Endothelial cell of umbilical vein (primary cell): ENCODE measurements at regions not wholly inside any gene's neighbourhood (a gene's known extent, or its start where the extent isn't known, plus 50 kb on each side); places are given as distances from the start of the nearest gene placed in this dataset.
A peak's percentile ranks its signal among the peaks of the same experiment; 100 is the strongest.

Experiments used
- BruUV-seq: library from RNA; stranded (reverse); fragments of 400-500 nt; replicated peaks from 2 replicates; lab custom pipeline; 2021; lab: Mats Ljungman, UMichigan
- CTCF ChIA-PET: fragments of 300-600, 350-600 bp; sonication (Branson Sonifier 250); formaldehyde crosslinking; loops from one replicate; lab custom pipeline; 2021; ENCODE audit warnings: antibody characterized with exemption, inconsistent platforms; lab: Charles Lee
- POLR2A ChIA-PET: fragments of 300-600, 350-600 bp; sonication (Branson Sonifier 250); formaldehyde crosslinking; loops from one replicate; lab custom pipeline; 2021; ENCODE audit warnings: antibody characterized with exemption, inconsistent platforms; lab: Charles Lee
- DNase-seq: peaks from one replicate; pipeline ENCODE4 v3.0.0-alpha.2; 2011; ENCODE audit warnings: low read depth, low spot score
- FAIRE-seq: peaks from 2 replicates; lab custom pipeline; 2011; peaks lifted over from hg19 to GRCh38; lab: Jason Lieb, UNC
- H2AFZ ChIP-seq: 2 replicates; pipeline ENCODE4 v1.6.0; 2012; ENCODE audit warnings: low read depth, low read length, control low read depth, inconsistent platforms
- H3K27ac ChIP-seq: 2 replicates; pipeline ENCODE4 v1.5.1; 2011; ENCODE audit warnings: low read depth, mild to moderate bottlenecking, control low read depth, low read length, moderate library complexity; ENCODE audit not compliant: insufficient read depth
- H3K27me3 ChIP-seq, 2 experiments: 2 replicates each; pipeline versions ENCODE4 v1.6.0 to v1.6.1; 2011; ENCODE audit warnings: low read length in 2 of 2, mixed read lengths in 1 of 2; ENCODE audit not compliant: control insufficient read depth in 2 of 2, insufficient read depth in 2 of 2
- H3K36me3 ChIP-seq, 2 experiments: 2 replicates in 1 of 2; 3 replicates in 1 of 2; pipeline ENCODE4 v1.5.1; 2011; ENCODE audit warnings: low read length in 2 of 2, mild to moderate bottlenecking in 1 of 2, moderate library complexity in 1 of 2; ENCODE audit not compliant: control insufficient read depth in 2 of 2, insufficient read depth in 2 of 2; ENCODE audit errors: extremely low read depth in 1 of 2
- H3K4me1 ChIP-seq: 3 replicates; pipeline ENCODE4 v1.5.1; 2011; ENCODE audit warnings: mild to moderate bottlenecking, low read length; ENCODE audit not compliant: control insufficient read depth, insufficient read depth; ENCODE audit errors: extremely low read depth
- H3K4me2 ChIP-seq: 2 replicates; pipeline ENCODE4 v1.6.1; 2011; ENCODE audit warnings: low read length, control low read depth, mixed read lengths; ENCODE audit not compliant: insufficient read depth
- H3K4me3 ChIP-seq, 3 experiments: fragments of 200-600 bp in 1 of 3; sonication (generic), shearing (Covaris generic) in 1 of 3; replicated peaks in 1 of 3; 2 replicates each; pipeline ENCODE4 v1.5.1; 2011 to 2016; ENCODE audit warnings: control low read depth in 3 of 3, low read length in 3 of 3, mild to moderate bottlenecking in 2 of 3, inconsistent platforms in 1 of 3, low read depth in 1 of 3, moderate library complexity in 1 of 3; ENCODE audit not compliant: insufficient read depth in 1 of 3
- H3K79me2 ChIP-seq: 2 replicates; pipeline ENCODE4 v1.6.0; 2012; ENCODE audit warnings: low read length, inconsistent platforms; ENCODE audit not compliant: control insufficient read depth, insufficient read depth
- H3K9ac ChIP-seq: replicated peaks from 2 replicates; pipeline ENCODE3; 2011; ENCODE audit warnings: low read length, control low read depth; ENCODE audit not compliant: insufficient read depth; ENCODE audit errors: extremely low read depth
- H3K9me1 ChIP-seq: replicated peaks from 3 replicates; pipeline ENCODE4 v1.6.0; 2011; ENCODE audit warnings: mild to moderate bottlenecking, low read length; ENCODE audit not compliant: control insufficient read depth, insufficient read depth; ENCODE audit errors: extremely low read depth
- H3K9me3 ChIP-seq: replicated peaks from 2 replicates; pipeline ENCODE4 v1.5.1; 2012; ENCODE audit warnings: low read length, inconsistent platforms; ENCODE audit not compliant: control insufficient read depth, insufficient read depth
- H4K20me1 ChIP-seq: replicated peaks from 2 replicates; pipeline ENCODE3; 2011; ENCODE audit warnings: mild to moderate bottlenecking, low read length; ENCODE audit not compliant: control insufficient read depth, insufficient read depth; ENCODE audit errors: extremely low read depth
- EZH2 ChIP-seq: IDR thresholded peaks from 2 replicates; pipeline ENCODE4 v1.6.1; 2012; ENCODE audit warnings: borderline replicate concordance, low read depth, mild to moderate bottlenecking, moderate library complexity, low read length, inconsistent platforms; ENCODE audit not compliant: severe bottlenecking
- FOS ChIP-seq: IDR thresholded peaks from 2 replicates; pipeline ENCODE4 v1.6.1; 2011; ENCODE audit warnings: mild to moderate bottlenecking, low read length, moderate library complexity, borderline replicate concordance; ENCODE audit not compliant: insufficient read depth
- GATA2 ChIP-seq: IDR thresholded peaks from 2 replicates; pipeline ENCODE4 v1.7.0; 2011; ENCODE audit warnings: low read depth, mild to moderate bottlenecking, moderate library complexity, mixed read lengths, low read length; ENCODE audit not compliant: insufficient read length, insufficient read depth
- JUN ChIP-seq: IDR thresholded peaks from 2 replicates; pipeline ENCODE4 v1.6.1; 2011; ENCODE audit warnings: borderline replicate concordance, low read depth; ENCODE audit not compliant: insufficient read length, insufficient read depth
- MAX ChIP-seq: IDR thresholded peaks from 2 replicates; pipeline ENCODE4 v1.6.1; 2011; ENCODE audit not compliant: insufficient read depth, insufficient read length
- MYC ChIP-seq: IDR thresholded peaks from one replicate; pipeline ENCODE4 v1.6.1; 2011; ENCODE audit warnings: mild to moderate bottlenecking, low read depth, low read length
- POLR2A ChIP-seq: IDR thresholded peaks from 2 replicates; pipeline ENCODE4 v1.6.1; 2012; ENCODE audit warnings: low read depth, mild to moderate bottlenecking, control low read depth, low read length
- POLR2AphosphoS5 ChIP-seq: IDR thresholded peaks from 2 replicates; pipeline ENCODE4 v1.6.1; 2012; ENCODE audit warnings: low read depth, mild to moderate bottlenecking, control low read depth, low read length, moderate library complexity; ENCODE audit not compliant: insufficient read depth
- dilution Hi-C: fragments of 300-500 bp; cut with MboI; formaldehyde crosslinking; loops from one replicate; pipeline ENCODE4 v1.15.0; 2019; ENCODE audit warnings: low sequenced_read_pairs; ENCODE audit not compliant: extremely low pct_ligation_motif_present
- intact Hi-C: fragments of 100-400 bp; cut with micrococcal nuclease; formaldehyde crosslinking; loops from one replicate; pipeline ENCODE4 v1.10.0; 2022
- TF ChIP-seq, protein P1 (sequence below), 2 donors: IDR thresholded peaks; 1 replicate in 1 of 2; 2 replicates in 1 of 2; pipeline ENCODE4 v1.5.1; 2011; ENCODE audit warnings: low read length in 2 of 2, mild to moderate bottlenecking in 2 of 2, moderate library complexity in 2 of 2, control low read depth in 1 of 2, inconsistent platforms in 1 of 2, low read depth in 1 of 2; ENCODE audit not compliant: insufficient read depth in 1 of 2; ENCODE audit errors: extremely low read depth in 1 of 2

DNA sequence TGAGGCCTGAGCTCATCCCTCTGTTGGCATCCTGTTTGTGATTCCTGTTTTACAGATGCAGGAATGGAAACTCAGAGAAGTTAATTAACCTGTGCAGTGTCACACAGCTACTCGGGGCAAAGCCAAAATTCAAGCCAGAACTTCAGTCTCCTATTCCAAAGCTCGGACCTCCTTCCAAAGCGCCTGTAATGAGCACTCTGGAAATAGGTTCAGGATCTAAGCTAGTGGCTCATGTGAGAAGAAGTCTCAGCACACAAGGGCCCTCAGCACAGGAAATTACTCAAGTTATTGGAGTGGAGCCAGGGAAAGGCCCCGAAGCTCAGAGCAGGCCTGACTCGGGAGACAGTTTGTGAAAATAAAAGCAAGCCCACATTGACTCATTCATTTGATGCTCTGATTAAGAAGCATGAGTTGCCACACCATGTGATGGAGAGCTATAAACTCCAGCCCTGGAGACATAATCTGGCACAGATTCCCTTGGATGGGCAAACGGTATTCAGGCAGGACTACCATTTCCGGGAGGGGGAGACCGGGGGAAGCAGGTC, 50.6 kb upstream of the LYST start:
- H3K4me3 ChIP-seq, result no peak overlapping the region
- intact Hi-C loops, result loop anchor here (1.0 to 5.0 kb wide), 6 partner anchors 16 to 365 kb away; partner anchors contain the start of genes ERO1B and NID1

More for the DNA sequence above, 50.6 kb upstream of the LYST start:
- H3K9me3 ChIP-seq, result no peaks in the 10 kb centered on the region
- FAIRE-seq, result peak; percentile 96
- no peaks in the 10 kb centered on the region for H4K20me1 ChIP-seq
- TF ChIP-seq FOS (peak; percentile 95), POLR2A (peak; percentile 31), EZH2 (no peak), JUN (peak; percentile 85), POLR2AphosphoS5 (peak; percentile 82), MAX (peak; percentile 76), GATA2 (peak; percentile 86), MYC (peak; percentile 41)
- TF ChIP-seq, protein P1, sequence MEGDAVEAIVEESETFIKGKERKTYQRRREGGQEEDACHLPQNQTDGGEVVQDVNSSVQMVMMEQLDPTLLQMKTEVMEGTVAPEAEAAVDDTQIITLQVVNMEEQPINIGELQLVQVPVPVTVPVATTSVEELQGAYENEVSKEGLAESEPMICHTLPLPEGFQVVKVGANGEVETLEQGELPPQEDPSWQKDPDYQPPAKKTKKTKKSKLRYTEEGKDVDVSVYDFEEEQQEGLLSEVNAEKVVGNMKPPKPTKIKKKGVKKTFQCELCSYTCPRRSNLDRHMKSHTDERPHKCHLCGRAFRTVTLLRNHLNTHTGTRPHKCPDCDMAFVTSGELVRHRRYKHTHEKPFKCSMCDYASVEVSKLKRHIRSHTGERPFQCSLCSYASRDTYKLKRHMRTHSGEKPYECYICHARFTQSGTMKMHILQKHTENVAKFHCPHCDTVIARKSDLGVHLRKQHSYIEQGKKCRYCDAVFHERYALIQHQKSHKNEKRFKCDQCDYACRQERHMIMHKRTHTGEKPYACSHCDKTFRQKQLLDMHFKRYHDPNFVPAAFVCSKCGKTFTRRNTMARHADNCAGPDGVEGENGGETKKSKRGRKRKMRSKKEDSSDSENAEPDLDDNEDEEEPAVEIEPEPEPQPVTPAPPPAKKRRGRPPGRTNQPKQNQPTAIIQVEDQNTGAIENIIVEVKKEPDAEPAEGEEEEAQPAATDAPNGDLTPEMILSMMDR (IDR thresholded peaks at IDR 0.05; ENCODE audit: extremely low read depth in 1 of 2, insufficient read depth in 1 of 2, low read depth in 1 of 2, low read length in 2 of 2), result no peak
- H2AFZ ChIP-seq, result peak overlapping the region; percentile 58
- H3K4me1 ChIP-seq, result peaks cover 33% of the 10 kb centered on the region
- CTCF ChIA-PET, result interaction anchor here (0.6 to 3.4 kb wide), 12 partner anchors 9 to 413 kb away, joined by 3 to 33 read pairs (median 4); partner anchors contain the start of genes B3GALNT2 and LYST
- POLR2A ChIA-PET, result interaction anchor here (0.6 to 0.8 kb wide), 2 partner anchors 10 to 144 kb away, joined by 3 read pairs; no protein-coding TSS in a partner anchor
- no peaks in the 10 kb centered on the region for H3K27me3 ChIP-seq
- dilution Hi-C loops, result no loop called here
- DNase-seq, result peak; percentile 98
- no peaks in the 10 kb centered on the region for H3K79me2 ChIP-seq
- peak overlapping the region; percentile 68 for H3K4me2 ChIP-seq
- H3K9ac ChIP-seq, result peak overlapping the region; percentile 70
- BruUV-seq, result no TSS peak
- peak overlapping the region; percentile 93 for H3K27ac ChIP-seq
- H3K9me1 ChIP-seq, result no peaks in the 10 kb centered on the region
- no peaks in the 10 kb centered on the region for H3K36me3 ChIP-seq
